Lower leg skin (tissue), 3 donors: ENCODE measurements at regions not wholly inside any gene's neighbourhood (a gene's known extent, or its start where the extent isn't known, plus 50 kb on each side); places are given as distances from the start of the nearest gene placed in this dataset.

Experiments
- POLR2A ChIP-seq, 2 donors: fragments of 450-650 bp; IDR thresholded peaks; one replicate each; pipeline ENCODE4 v1.6.1; 2016 to 2017; ENCODE audit warnings: antibody characterized with exemption in 2 of 2, mild to moderate bottlenecking in 1 of 2, moderate library complexity in 1 of 2
- TF ChIP-seq, protein P1 (sequence below), 3 donors: fragments of 450-650 bp; IDR thresholded peaks; one replicate each; pipeline ENCODE4 v1.5.1; 2016; ENCODE audit warnings: antibody characterized with exemption in 3 of 3, mild to moderate bottlenecking in 3 of 3, moderate library complexity in 2 of 3

DNA sequence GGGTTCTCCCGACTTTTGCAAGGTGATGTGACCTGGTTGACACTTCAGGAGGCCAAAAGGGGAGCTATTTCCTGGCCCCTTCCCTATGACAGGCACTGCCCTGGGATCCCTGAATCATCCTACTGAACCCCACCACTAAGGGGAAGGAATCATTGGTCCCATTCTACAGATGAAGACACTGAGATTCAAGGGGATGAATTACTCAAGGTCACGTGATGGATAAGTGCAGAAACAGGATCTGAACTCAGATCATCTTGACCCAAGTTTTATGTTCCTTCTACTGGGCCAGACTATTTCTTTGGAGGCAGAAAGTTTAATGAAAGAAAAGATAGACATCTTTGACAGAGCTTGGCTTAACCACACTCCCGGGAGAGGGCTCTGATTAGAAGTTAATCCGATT, 258.7 kb downstream of the RRAGC start:
- TF ChIP-seq, protein P1, sequence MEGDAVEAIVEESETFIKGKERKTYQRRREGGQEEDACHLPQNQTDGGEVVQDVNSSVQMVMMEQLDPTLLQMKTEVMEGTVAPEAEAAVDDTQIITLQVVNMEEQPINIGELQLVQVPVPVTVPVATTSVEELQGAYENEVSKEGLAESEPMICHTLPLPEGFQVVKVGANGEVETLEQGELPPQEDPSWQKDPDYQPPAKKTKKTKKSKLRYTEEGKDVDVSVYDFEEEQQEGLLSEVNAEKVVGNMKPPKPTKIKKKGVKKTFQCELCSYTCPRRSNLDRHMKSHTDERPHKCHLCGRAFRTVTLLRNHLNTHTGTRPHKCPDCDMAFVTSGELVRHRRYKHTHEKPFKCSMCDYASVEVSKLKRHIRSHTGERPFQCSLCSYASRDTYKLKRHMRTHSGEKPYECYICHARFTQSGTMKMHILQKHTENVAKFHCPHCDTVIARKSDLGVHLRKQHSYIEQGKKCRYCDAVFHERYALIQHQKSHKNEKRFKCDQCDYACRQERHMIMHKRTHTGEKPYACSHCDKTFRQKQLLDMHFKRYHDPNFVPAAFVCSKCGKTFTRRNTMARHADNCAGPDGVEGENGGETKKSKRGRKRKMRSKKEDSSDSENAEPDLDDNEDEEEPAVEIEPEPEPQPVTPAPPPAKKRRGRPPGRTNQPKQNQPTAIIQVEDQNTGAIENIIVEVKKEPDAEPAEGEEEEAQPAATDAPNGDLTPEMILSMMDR (IDR thresholded peaks at IDR 0.05) = no peak
- no peak for TF ChIP-seq POLR2A (IDR thresholded peaks at IDR 0.05)
